Stimulated activated CD4-positive, alpha-beta T cell treated with anti-CD3 and anti-CD28 coated beads, Interleukin-15, amount 100 ng/mL, for 48 hours (primary cell): ENCODE measurements at regions not wholly inside any gene's neighbourhood (a gene's known extent, or its start where the extent isn't known, plus 50 kb on each side); places are given as distances from the start of the nearest gene placed in this dataset.
"Not testable (repeated sequence)": the region's sequence is repeated elsewhere in the genome, so short reads cannot be mapped to it uniquely, and the experiment has no call there.

ENCODE experiments used
- DNase-seq, 2 donors: peaks; one replicate each; pipeline ENCODE4 v3.0.0-alpha.2; 2020; ENCODE audit warnings: low read depth in 2 of 2

- DNase-seq: not testable (repeated sequence)
Observed at GRCh38 chr5:162621726-162622263, 554.2 kb downstream of the GABRG2 start.

GRCh38 chr5:162624110-162624509 is 556.5 kb downstream of the GABRG2 start:
- DNase-seq: no peak

GRCh38 chr5:162637481-162637880 is 569.9 kb downstream of the GABRG2 start:
- DNase-seq: no peak

- DNase-seq: no peak
Observed at GRCh38 chr5:162638849-162639248, 571.3 kb downstream of the GABRG2 start.

GRCh38 chr5:162641142-162641813 is 573.7 kb downstream of the GABRG2 start:
- DNase-seq: no peak

- no peak for DNase-seq
Observed at GRCh38 chr5:162654661-162655405, 587.3 kb downstream of the GABRG2 start.

GRCh38 chr5:162657076-162657475 is 589.5 kb downstream of the GABRG2 start:
- DNase-seq: no peak

GRCh38 chr5:162664846-162665245 is 597.3 kb downstream of the GABRG2 start:
- no peak for DNase-seq

GRCh38 chr5:162668926-162669325 is 601.4 kb downstream of the GABRG2 start:
- DNase-seq: no peak

- no peak for DNase-seq
Observed at GRCh38 chr5:162672061-162672460, 604.5 kb downstream of the GABRG2 start.

- no peak for DNase-seq
Observed at GRCh38 chr5:162683284-162683683, 615.7 kb downstream of the GABRG2 start.

GRCh38 chr5:162684145-162684544 is 616.6 kb downstream of the GABRG2 start:
- DNase-seq: no peak

- DNase-seq: no peak
Observed at GRCh38 chr5:162685302-162685701, 617.7 kb downstream of the GABRG2 start.

- DNase-seq: not testable (repeated sequence)
Observed at GRCh38 chr5:162696272-162696671, 628.7 kb downstream of the GABRG2 start.

GRCh38 chr5:162699361-162699760 is 631.8 kb downstream of the GABRG2 start:
- no peak for DNase-seq

- DNase-seq: no peak
Observed at GRCh38 chr5:162703914-162704313, 636.3 kb downstream of the GABRG2 start.

- DNase-seq: no peak
Observed at GRCh38 chr5:162711244-162711643, 643.7 kb downstream of the GABRG2 start.

- no peak for DNase-seq
Observed at GRCh38 chr5:162719720-162720119, 652.1 kb downstream of the GABRG2 start.

GRCh38 chr5:162721125-162721524 is 653.6 kb downstream of the GABRG2 start:
- DNase-seq: no peak

GRCh38 chr5:162752612-162753011 is 684.8 kb upstream of the CCNG1 start:
- DNase-seq: no peak

- DNase-seq: no peak
Observed at GRCh38 chr5:162762119-162762518, 675.3 kb upstream of the CCNG1 start.

GRCh38 chr5:162769019-162769418 is 668.4 kb upstream of the CCNG1 start:
- DNase-seq: no peak

- no peak for DNase-seq
Observed at GRCh38 chr5:162785673-162786072, 651.7 kb upstream of the CCNG1 start.
